ENCODE measurements at regions not wholly inside any gene's neighbourhood (a gene's known extent, or its start where the extent isn't known, plus 50 kb on each side); places are given as distances from the start of the nearest gene placed in this dataset.

GRCh38 chr6:118761645-118762044, 110.3 kb upstream of the CEP85L start:
- no peak for DNase-seq (ENCODE audit: low spot score)

GRCh38 chr6:118758946-118759345, 107.6 kb upstream of the CEP85L start:
- no peak for DNase-seq (ENCODE audit: low spot score)

- no peak for DNase-seq (ENCODE audit: low spot score)
Measured at GRCh38 chr6:118755941-118756646, 104.7 kb upstream of the CEP85L start.

- DNase-seq (ENCODE audit: low spot score) = no peak
Measured at GRCh38 chr6:118752803-118753202, 101.4 kb upstream of the CEP85L start.

GRCh38 chr6:118751072-118751471, 99.7 kb upstream of the CEP85L start:
- no peak for DNase-seq (ENCODE audit: low spot score)

GRCh38 chr6:118750143-118750542, 98.8 kb upstream of the CEP85L start:
- DNase-seq (ENCODE audit: low spot score) = no peak

- DNase-seq (ENCODE audit: low spot score) = no peak
Measured at GRCh38 chr6:118748311-118749062, 97.1 kb upstream of the CEP85L start.

GRCh38 chr6:118746825-118747174, 95.4 kb upstream of the CEP85L start:
- no peak for DNase-seq (ENCODE audit: low spot score)

GRCh38 chr6:118746145-118746824, 94.9 kb upstream of the CEP85L start:
- no peak for DNase-seq (ENCODE audit: low spot score)

- DNase-seq (ENCODE audit: low spot score) = no peak
Measured at GRCh38 chr6:118745156-118745555, 93.8 kb upstream of the CEP85L start.

GRCh38 chr6:118744261-118744941, 93.0 kb upstream of the CEP85L start:
- DNase-seq (ENCODE audit: low spot score) = no peak

- DNase-seq (ENCODE audit: low spot score) = no peak
Measured at GRCh38 chr6:118743746-118744145, 92.4 kb upstream of the CEP85L start.

- DNase-seq (ENCODE audit: low spot score) = no peak
Measured at GRCh38 chr6:118740372-118740771, 89.0 kb upstream of the CEP85L start.

- no peak for DNase-seq (ENCODE audit: low spot score)
Measured at GRCh38 chr6:118739696-118740353, 88.4 kb upstream of the CEP85L start.

GRCh38 chr6:118736440-118736839, 85.0 kb upstream of the CEP85L start:
- no peak for DNase-seq (ENCODE audit: low spot score)

GRCh38 chr6:118735320-118735719, 83.9 kb upstream of the CEP85L start:
- DNase-seq (ENCODE audit: low spot score) = no peak

GRCh38 chr6:118725944-118726343, 74.6 kb upstream of the CEP85L start:
- no peak for DNase-seq (ENCODE audit: low spot score)

- DNase-seq (ENCODE audit: low spot score) = no peak
Measured at GRCh38 chr6:118724211-118724610, 72.8 kb upstream of the CEP85L start.

- no peak for DNase-seq (ENCODE audit: low spot score)
Measured at GRCh38 chr6:118722829-118723813, 71.7 kb upstream of the CEP85L start.

GRCh38 chr6:118720125-118720473, 68.7 kb upstream of the CEP85L start:
- DNase-seq (ENCODE audit: low spot score) = no peak
